ENCODE measurements at regions not wholly inside any gene's neighbourhood (a gene's known extent, or its start where the extent isn't known, plus 50 kb on each side); places are given as distances from the start of the nearest gene placed in this dataset.

DNA sequence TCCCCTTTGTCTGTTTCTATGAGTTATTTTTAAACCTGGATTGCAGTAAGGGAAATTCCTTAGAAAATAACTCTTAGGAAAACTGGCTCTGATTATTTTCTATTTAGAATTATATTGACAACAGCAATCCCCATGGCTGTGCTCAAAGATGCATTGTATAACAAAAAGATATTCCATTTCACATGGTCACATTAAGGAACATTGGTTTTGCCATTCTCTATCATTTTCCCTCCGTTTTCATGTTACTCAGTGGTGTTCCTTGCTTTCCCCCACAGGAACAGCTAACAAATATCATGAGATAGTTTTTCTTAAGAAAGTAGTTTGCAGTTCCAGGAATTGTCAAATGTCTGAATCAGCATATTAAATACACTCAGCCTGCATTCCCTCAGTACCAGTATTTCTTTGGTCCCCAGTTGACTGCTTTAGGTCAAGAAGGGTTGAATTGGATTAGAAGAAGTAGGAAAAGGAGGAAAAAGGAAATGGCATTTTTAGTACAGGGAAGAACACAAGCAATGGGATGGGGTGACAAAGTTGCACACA is 436.7 kb downstream of the TNS3 start:
- TF ChIP-seq GATA2 (IDR thresholded peaks at IDR 0.05; ENCODE audit: low read depth, low read length) (no peak), GATA3 (IDR thresholded peaks at IDR 0.05; ENCODE audit: low read depth, low read length) (no peak)

GRCh38 chr7:47143339-47143738 is 438.6 kb downstream of the TNS3 start:
- no peak for TF ChIP-seq GATA3 (IDR thresholded peaks at IDR 0.05; ENCODE audit: low read depth, low read length)
- TF ChIP-seq GATA2 (IDR thresholded peaks at IDR 0.05; ENCODE audit: low read depth, low read length): no peak

GRCh38 chr7:47142867-47143175 is 439.1 kb downstream of the TNS3 start:
- TF ChIP-seq GATA3 (IDR thresholded peaks at IDR 0.05; ENCODE audit: low read depth, low read length) (no peak), GATA2 (IDR thresholded peaks at IDR 0.05; ENCODE audit: low read depth, low read length) (no peak)

- TF ChIP-seq GATA3 (IDR thresholded peaks at IDR 0.05; ENCODE audit: low read depth, low read length) (no peak), GATA2 (IDR thresholded peaks at IDR 0.05; ENCODE audit: low read depth, low read length) (no peak)
Observed at GRCh38 chr7:47142169-47142866, 439.6 kb downstream of the TNS3 start.

DNA sequence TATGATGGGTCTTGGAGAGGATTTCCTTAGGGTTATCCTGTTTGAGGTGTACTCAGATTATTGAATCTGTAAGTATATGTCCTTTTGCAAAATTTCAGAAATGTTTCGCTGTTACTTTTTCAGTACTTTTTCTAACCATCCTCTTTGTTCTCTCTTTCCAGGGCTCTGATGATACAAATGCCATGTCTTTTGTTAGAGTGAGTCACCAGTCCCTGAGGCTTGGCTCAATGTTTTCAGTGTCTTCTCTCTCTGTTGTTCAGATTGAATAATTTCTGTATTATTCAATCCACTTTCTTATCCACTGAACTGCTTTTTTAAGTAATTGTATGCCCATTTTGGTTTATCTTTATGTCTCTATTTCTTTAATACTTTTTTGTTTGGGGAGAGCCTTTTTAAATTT is 449.4 kb downstream of the TNS3 start:
- no peak for TF ChIP-seq GATA2 (IDR thresholded peaks at IDR 0.05; ENCODE audit: low read depth, low read length)

- TF ChIP-seq GATA2 (IDR thresholded peaks at IDR 0.05; ENCODE audit: low read depth, low read length) (no peak), GATA3 (IDR thresholded peaks at IDR 0.05; ENCODE audit: low read depth, low read length) (no peak)
Observed at GRCh38 chr7:47128700-47129099, 453.2 kb downstream of the TNS3 start.

DNA sequence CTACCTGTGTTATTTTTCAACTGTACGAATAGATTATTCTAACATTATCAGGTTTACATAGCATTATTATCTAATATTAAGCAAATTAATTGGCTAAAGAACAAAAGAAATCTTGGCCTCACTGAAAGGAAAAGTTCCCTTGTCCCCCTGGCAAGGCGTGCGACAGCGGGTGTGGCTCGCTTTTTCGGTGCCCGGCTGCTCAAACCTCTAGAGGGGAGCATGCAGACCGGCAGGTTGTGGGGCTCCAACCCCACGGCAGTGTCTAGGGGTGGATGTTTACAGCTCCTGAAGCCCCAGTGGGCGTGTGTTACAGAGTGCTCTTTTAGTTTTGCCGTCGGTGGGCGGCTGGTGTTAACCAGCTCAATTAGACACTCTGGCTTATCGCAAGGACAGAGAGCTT is 456.4 kb downstream of the TNS3 start:
- TF ChIP-seq GATA3 (IDR thresholded peaks at IDR 0.05; ENCODE audit: low read depth, low read length): no peak
- TF ChIP-seq GATA2 (IDR thresholded peaks at IDR 0.05; ENCODE audit: low read depth, low read length): no peak

GRCh38 chr7:47119261-47119865 is 462.5 kb downstream of the TNS3 start:
- TF ChIP-seq GATA3 (IDR thresholded peaks at IDR 0.05; ENCODE audit: low read depth, low read length) (no peak), GATA2 (IDR thresholded peaks at IDR 0.05; ENCODE audit: low read depth, low read length) (no peak)

DNA sequence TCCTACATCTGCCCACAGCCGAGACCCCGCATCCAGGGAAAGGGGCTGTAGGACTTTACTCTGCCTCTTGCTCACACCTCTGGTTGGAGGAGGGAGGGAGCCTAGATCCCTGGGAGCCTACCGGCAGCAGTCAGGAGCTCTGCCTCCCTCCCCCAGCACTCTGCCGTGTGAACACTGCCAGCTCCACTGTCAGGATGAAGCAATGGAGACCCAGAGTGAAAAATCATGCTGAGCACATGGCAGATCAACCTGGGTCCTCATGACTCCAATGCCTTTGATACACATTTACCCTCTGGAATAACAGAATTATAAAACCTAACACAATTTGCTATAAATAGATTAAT is 477.7 kb downstream of the TNS3 start:
- TF ChIP-seq GATA2 (IDR thresholded peaks at IDR 0.05; ENCODE audit: low read depth, low read length) (no peak), GATA3 (IDR thresholded peaks at IDR 0.05; ENCODE audit: low read depth, low read length) (no peak)

DNA sequence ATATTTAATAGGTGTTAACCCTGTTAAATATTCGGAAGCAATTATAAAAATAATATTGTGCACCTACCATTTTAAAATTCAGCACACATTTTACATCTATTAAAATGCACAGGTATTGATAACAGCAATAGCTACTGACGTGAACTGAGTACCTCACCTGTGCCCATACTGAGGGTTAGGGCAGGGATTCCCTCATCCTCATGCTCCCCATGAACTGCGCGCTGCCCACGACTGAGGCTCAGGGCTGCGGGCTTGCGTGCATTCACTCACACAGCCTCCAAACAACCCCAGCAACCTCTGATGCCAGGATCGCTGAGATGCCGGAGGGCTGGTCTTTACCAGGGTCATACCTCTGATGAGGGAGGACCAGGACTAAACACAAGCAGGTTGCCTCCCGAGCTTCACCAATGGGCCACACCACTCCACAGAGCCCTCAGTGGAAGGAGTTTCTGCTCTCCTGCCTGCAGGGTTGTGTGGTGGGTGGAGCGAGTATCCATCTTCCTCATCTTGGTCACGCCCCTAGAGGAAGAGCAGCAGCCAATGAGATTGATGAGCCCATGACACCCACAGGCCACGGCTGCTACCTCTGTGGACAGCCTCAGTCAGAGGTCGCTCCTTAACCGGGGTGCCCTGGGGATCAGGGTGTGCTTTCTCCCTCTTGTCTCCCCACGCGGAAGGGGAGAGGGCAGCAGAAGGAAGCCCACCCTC is 478.3 kb downstream of the TNS3 start:
- TF ChIP-seq GATA3 (IDR thresholded peaks at IDR 0.05; ENCODE audit: low read depth, low read length) (no peak), GATA2 (IDR thresholded peaks at IDR 0.05; ENCODE audit: low read depth, low read length) (no peak)

GRCh38 chr7:47102331-47102841 is 479.5 kb downstream of the TNS3 start:
- TF ChIP-seq GATA3 (IDR thresholded peaks at IDR 0.05; ENCODE audit: low read depth, low read length) (no peak), GATA2 (IDR thresholded peaks at IDR 0.05; ENCODE audit: low read depth, low read length) (no peak)

DNA sequence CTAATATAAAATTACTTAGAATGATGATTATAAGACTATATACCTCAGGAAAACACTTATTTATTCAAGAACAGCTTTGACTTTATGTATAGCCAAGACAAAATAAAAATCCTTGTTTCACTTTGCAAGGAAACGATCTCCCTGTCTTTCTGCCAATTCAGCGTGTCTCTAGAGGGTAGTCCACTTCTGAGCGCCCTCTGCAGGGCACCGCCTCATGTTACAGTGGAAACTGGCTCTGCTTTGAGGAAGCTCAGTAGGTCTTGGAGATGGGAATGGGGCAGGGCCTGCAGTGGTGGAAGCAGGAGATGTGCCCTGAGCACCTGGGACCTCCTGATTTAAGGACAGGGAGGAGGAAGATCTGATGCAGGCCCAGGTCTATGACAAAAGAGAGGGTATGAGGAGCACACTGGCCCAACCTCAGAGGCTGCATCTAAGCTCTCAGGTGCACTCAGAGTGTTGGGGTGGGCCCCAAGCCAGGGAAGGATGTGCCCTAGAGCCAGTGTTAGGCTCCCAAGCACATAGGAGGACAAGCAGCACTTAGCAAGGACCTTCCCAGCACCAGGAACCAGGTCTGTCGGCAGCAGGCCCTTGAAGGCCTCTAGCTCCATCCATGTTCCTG is 481.0 kb downstream of the TNS3 start:
- TF ChIP-seq GATA2 (IDR thresholded peaks at IDR 0.05; ENCODE audit: low read depth, low read length) (no peak), GATA3 (IDR thresholded peaks at IDR 0.05; ENCODE audit: low read depth, low read length) (no peak)

GRCh38 chr7:47100148-47100816 is 481.6 kb downstream of the TNS3 start:
- no peak for TF ChIP-seq GATA2 (IDR thresholded peaks at IDR 0.05; ENCODE audit: low read depth, low read length)
- TF ChIP-seq GATA3 (IDR thresholded peaks at IDR 0.05; ENCODE audit: low read depth, low read length): no peak

- TF ChIP-seq GATA3 (IDR thresholded peaks at IDR 0.05; ENCODE audit: low read depth, low read length): no peak
- no peak for TF ChIP-seq GATA2 (IDR thresholded peaks at IDR 0.05; ENCODE audit: low read depth, low read length)
Observed at GRCh38 chr7:47097431-47097830, 484.5 kb downstream of the TNS3 start.

Measured in SH-SY5Y (cell line).